Endothelial cell of umbilical vein (primary cell): ENCODE measurements at regions not wholly inside any gene's neighbourhood (a gene's known extent, or its start where the extent isn't known, plus 50 kb on each side); places are given as distances from the start of the nearest gene placed in this dataset.

ENCODE experiments used
- CTCF ChIP-seq, 2 donors: IDR thresholded peaks; 1 replicate in 1 of 2; 2 replicates in 1 of 2; pipeline ENCODE4 v1.5.1; 2011; ENCODE audit warnings: low read length in 2 of 2, mild to moderate bottlenecking in 2 of 2, moderate library complexity in 2 of 2, control low read depth in 1 of 2, inconsistent platforms in 1 of 2, low read depth in 1 of 2; ENCODE audit not compliant: insufficient read depth in 1 of 2; ENCODE audit errors: extremely low read depth in 1 of 2
- EZH2 ChIP-seq: IDR thresholded peaks from 2 replicates; pipeline ENCODE4 v1.6.1; 2012; ENCODE audit warnings: borderline replicate concordance, low read depth, mild to moderate bottlenecking, moderate library complexity, low read length, inconsistent platforms; ENCODE audit not compliant: severe bottlenecking
- MAX ChIP-seq: IDR thresholded peaks from 2 replicates; pipeline ENCODE4 v1.6.1; 2011; ENCODE audit not compliant: insufficient read depth, insufficient read length
- POLR2A ChIP-seq: IDR thresholded peaks from 2 replicates; pipeline ENCODE4 v1.6.1; 2012; ENCODE audit warnings: low read depth, mild to moderate bottlenecking, control low read depth, low read length
- POLR2AphosphoS5 ChIP-seq: IDR thresholded peaks from 2 replicates; pipeline ENCODE4 v1.6.1; 2012; ENCODE audit warnings: low read depth, mild to moderate bottlenecking, control low read depth, low read length, moderate library complexity; ENCODE audit not compliant: insufficient read depth

GRCh38 chr13:86095351-86095750 is 296.1 kb upstream of the SLITRK6 start:
- no peak for TF ChIP-seq CTCF (IDR thresholded peaks at IDR 0.05; ENCODE audit: extremely low read depth in 1 of 2, insufficient read depth in 1 of 2, low read depth in 1 of 2, low read length in 2 of 2)
- no peak for TF ChIP-seq POLR2AphosphoS5
- TF ChIP-seq MAX = no peak
- TF ChIP-seq EZH2 = no peak
- TF ChIP-seq POLR2A = no peak
